ENCODE measurements at regions not wholly inside any gene's neighbourhood (a gene's known extent, or its start where the extent isn't known, plus 50 kb on each side); places are given as distances from the start of the nearest gene placed in this dataset.
"Not testable (repeated sequence)": the region's sequence is repeated elsewhere in the genome, so short reads cannot be mapped to it uniquely, and the experiment has no call there.

- DNase-seq (ENCODE audit: low read depth) = no peak
These were observed 560.5 kb downstream of the NR2F2 start for GRCh38 chr15:96891046-96891445.

- DNase-seq (ENCODE audit: low read depth) = peak; percentile 21
These were observed 562.8 kb downstream of the NR2F2 start for GRCh38 chr15:96893159-96893906.

- DNase-seq (ENCODE audit: low read depth) = no peak
These were observed 564.2 kb downstream of the NR2F2 start for GRCh38 chr15:96894659-96895058.

- no peak for DNase-seq (ENCODE audit: low read depth)
These were observed 566.3 kb downstream of the NR2F2 start for GRCh38 chr15:96896766-96897165.

- DNase-seq (ENCODE audit: low read depth) = no peak
These were observed 583.6 kb downstream of the NR2F2 start for GRCh38 chr15:96914081-96914480.

- DNase-seq (ENCODE audit: low read depth) = no peak
These were observed 586.2 kb downstream of the NR2F2 start for GRCh38 chr15:96916750-96917149.

- DNase-seq (ENCODE audit: low read depth) = no peak
These were observed 594.1 kb downstream of the NR2F2 start for GRCh38 chr15:96924570-96924969.

- peak; percentile 7 for DNase-seq (ENCODE audit: low read depth)
These were observed 617.1 kb downstream of the NR2F2 start for GRCh38 chr15:96947296-96948229.

GRCh38 chr15:96948981-96949380 is 618.5 kb downstream of the NR2F2 start:
- no peak for DNase-seq (ENCODE audit: low read depth)

- no peak for DNase-seq (ENCODE audit: low read depth)
These were observed 628.2 kb downstream of the NR2F2 start for GRCh38 chr15:96958721-96959120.

- no peak for DNase-seq (ENCODE audit: low read depth)
These were observed 629.0 kb downstream of the NR2F2 start for GRCh38 chr15:96959501-96959900.

- DNase-seq (ENCODE audit: low read depth) = no peak
These were observed 630.4 kb downstream of the NR2F2 start for GRCh38 chr15:96960711-96961480.

- DNase-seq (ENCODE audit: low read depth) = no peak
These were observed 636.1 kb downstream of the NR2F2 start for GRCh38 chr15:96966554-96966953.

- no peak for DNase-seq (ENCODE audit: low read depth)
These were observed 639.5 kb downstream of the NR2F2 start for GRCh38 chr15:96969732-96970710.

GRCh38 chr15:96972201-96972600 is 641.7 kb downstream of the NR2F2 start:
- no peak for DNase-seq (ENCODE audit: low read depth)

GRCh38 chr15:96974761-96975160 is 644.3 kb downstream of the NR2F2 start:
- DNase-seq (ENCODE audit: low read depth) = no peak

GRCh38 chr15:96977886-96978285 is 647.4 kb downstream of the NR2F2 start:
- no peak for DNase-seq (ENCODE audit: low read depth)

GRCh38 chr15:96978937-96979473 is 648.5 kb downstream of the NR2F2 start:
- DNase-seq (ENCODE audit: low read depth) = no peak

GRCh38 chr15:96984121-96984671 is 653.7 kb downstream of the NR2F2 start:
- DNase-seq (ENCODE audit: low read depth) = not testable (repeated sequence)

GRCh38 chr15:96992817-96993216 is 662.3 kb downstream of the NR2F2 start:
- no peak for DNase-seq (ENCODE audit: low read depth)

Data from myocyte (in vitro differentiated cells).